ENCODE measurements at regions not wholly inside any gene's neighbourhood (a gene's known extent, or its start where the extent isn't known, plus 50 kb on each side); places are given as distances from the start of the nearest gene placed in this dataset.

DNA sequence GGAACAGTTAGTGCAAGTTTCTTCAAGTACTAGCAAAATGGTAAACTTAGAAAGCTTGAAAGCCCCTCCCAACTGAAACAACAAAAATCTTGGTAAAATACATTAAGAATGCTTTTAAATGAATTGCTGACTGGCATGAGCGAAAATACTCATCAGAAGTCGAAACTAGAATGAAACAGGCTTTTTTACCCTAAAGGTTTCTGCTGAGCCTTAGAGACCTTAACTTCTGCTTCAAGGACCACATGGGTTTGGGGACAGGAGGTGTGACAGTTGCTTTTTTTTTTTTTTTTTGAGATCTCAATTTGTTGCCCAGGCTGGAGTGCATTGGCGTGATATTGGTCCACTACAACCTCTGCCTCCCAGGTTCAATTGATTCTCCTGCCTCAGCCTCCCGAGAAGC, 100.3 kb downstream of the MTPAP start:
- POLR2A ChIA-PET, result no interaction called here
- no peak for ATAC-seq
- CTCF ChIA-PET, result no interaction called here
- H3K4me1 Mint-ChIP-seq, result no peaks in the 10 kb centered on the region
- DNase-seq (ENCODE audit: low spot score), result no peak
- no peak overlapping the region for H3K27ac Mint-ChIP-seq
- H3K36me3 Mint-ChIP-seq, result peaks cover 7% of the 10 kb centered on the region
- no peak overlapping the region for H3K4me3 Mint-ChIP-seq
- peaks cover 9% of the 10 kb centered on the region for H3K9me3 Mint-ChIP-seq
- TF ChIP-seq GTF2I (CRISPR knock-in tag; conservative IDR thresholded peaks at IDR 0.05) (no peak), NFE2L1 (CRISPR knock-in tag; IDR thresholded peaks at IDR 0.05) (no peak), ATF1 (CRISPR knock-in tag; IDR thresholded peaks at IDR 0.05) (no peak), NFATC4 (CRISPR knock-in tag; IDR thresholded peaks at IDR 0.05) (no peak), IRF2 (CRISPR knock-in tag; IDR thresholded peaks at IDR 0.05; ENCODE audit: borderline replicate concordance, low read depth) (no peak), RELA (CRISPR knock-in tag; IDR thresholded peaks at IDR 0.05; ENCODE audit: borderline replicate concordance) (no peak), CBFB (CRISPR knock-in tag; IDR thresholded peaks at IDR 0.05; ENCODE audit: low read depth) (no peak)
- TF ChIP-seq, protein P1, sequence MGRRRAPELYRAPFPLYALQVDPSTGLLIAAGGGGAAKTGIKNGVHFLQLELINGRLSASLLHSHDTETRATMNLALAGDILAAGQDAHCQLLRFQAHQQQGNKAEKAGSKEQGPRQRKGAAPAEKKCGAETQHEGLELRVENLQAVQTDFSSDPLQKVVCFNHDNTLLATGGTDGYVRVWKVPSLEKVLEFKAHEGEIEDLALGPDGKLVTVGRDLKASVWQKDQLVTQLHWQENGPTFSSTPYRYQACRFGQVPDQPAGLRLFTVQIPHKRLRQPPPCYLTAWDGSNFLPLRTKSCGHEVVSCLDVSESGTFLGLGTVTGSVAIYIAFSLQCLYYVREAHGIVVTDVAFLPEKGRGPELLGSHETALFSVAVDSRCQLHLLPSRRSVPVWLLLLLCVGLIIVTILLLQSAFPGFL (CRISPR knock-in tag; IDR thresholded peaks at IDR 0.05; ENCODE audit: borderline replicate concordance), result no peak
- TF ChIP-seq, protein P2, sequence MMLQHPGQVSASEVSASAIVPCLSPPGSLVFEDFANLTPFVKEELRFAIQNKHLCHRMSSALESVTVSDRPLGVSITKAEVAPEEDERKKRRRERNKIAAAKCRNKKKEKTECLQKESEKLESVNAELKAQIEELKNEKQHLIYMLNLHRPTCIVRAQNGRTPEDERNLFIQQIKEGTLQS (CRISPR knock-in tag; conservative IDR thresholded peaks at IDR 0.05), result no peak
- TF ChIP-seq, protein P3, sequence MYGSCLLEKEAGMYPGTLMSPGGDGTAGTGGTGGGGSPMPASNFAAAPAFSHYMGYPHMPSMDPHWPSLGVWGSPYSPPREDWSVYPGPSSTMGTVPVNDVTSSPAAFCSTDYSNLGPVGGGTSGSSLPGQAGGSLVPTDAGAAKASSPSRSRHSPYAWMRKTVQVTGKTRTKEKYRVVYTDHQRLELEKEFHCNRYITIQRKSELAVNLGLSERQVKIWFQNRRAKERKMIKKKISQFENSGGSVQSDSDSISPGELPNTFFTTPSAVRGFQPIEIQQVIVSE (CRISPR knock-in tag; IDR thresholded peaks at IDR 0.05; ENCODE audit: borderline replicate concordance), result no peak
- TF ChIP-seq, protein P4, sequence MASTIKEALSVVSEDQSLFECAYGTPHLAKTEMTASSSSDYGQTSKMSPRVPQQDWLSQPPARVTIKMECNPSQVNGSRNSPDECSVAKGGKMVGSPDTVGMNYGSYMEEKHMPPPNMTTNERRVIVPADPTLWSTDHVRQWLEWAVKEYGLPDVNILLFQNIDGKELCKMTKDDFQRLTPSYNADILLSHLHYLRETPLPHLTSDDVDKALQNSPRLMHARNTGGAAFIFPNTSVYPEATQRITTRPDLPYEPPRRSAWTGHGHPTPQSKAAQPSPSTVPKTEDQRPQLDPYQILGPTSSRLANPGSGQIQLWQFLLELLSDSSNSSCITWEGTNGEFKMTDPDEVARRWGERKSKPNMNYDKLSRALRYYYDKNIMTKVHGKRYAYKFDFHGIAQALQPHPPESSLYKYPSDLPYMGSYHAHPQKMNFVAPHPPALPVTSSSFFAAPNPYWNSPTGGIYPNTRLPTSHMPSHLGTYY (CRISPR knock-in tag; IDR thresholded peaks at IDR 0.05), result no peak
- TF ChIP-seq, protein P5, sequence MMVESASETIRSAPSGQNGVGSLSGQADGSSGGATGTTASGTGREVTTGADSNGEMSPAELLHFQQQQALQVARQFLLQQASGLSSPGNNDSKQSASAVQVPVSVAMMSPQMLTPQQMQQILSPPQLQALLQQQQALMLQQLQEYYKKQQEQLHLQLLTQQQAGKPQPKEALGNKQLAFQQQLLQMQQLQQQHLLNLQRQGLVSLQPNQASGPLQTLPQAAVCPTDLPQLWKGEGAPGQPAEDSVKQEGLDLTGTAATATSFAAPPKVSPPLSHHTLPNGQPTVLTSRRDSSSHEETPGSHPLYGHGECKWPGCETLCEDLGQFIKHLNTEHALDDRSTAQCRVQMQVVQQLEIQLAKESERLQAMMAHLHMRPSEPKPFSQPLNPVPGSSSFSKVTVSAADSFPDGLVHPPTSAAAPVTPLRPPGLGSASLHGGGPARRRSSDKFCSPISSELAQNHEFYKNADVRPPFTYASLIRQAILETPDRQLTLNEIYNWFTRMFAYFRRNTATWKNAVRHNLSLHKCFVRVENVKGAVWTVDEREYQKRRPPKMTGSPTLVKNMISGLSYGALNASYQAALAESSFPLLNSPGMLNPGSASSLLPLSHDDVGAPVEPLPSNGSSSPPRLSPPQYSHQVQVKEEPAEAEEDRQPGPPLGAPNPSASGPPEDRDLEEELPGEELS (CRISPR knock-in tag; IDR thresholded peaks at IDR 0.05), result no peak
- TF ChIP-seq, protein P6, sequence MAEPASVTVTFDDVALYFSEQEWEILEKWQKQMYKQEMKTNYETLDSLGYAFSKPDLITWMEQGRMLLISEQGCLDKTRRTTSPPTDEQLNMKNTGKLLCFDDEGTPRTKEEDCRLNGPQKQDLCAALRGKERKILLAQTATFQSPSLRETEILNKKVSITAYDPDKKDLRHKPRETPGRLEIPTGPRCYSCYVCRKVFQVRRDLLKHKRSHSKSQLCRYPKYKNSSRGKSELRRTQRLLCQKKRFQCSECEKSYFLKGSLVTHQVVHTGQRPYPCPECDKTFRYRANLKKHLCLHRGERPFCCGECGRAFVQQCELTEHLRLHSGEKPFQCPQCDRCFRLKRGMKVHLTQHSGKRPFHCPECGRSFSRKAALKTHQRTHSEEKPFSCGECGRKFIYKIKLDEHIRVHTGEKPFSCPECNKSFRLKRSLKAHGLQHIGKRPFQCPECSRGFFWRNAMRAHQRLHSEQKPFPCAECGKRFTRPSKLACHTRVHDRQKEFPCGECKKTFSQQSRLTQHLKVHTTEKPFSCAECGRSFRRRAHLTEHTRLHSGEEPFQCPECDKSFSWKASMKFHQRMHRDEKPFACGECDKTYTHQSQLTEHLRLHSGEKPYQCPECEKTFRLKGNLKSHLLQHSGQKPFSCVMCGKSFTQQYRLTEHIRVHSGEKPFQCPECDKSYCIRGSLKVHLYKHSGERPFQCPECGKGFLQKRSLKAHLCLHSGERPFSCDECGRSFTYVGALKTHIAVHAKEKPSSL (CRISPR knock-in tag; conservative IDR thresholded peaks at IDR 0.05), result no peak
- peaks cover 2% of the 10 kb centered on the region; the same call in 1 of the 2 replicates for H3K27me3 Mint-ChIP-seq (ENCODE audit: low read depth)

DNA sequence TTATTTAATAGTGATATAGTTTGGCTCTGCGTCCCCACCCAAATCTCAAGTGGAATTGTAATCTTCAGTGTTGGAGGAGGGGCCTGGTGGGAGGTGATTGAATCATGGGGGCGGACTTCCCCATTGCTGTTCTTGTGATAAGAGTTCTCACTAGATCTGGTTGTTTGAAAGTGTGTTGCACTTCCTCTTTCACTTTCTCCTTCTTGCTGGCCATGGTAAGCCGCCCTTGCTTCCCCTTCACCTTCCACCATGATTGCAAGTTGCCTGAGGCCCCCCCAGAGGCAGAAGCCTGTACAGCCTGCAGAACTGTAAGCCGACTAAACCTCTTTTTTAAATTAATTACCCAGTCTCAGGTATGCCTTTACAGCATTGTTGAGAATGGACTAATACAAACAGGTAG, 101.4 kb downstream of the MTPAP start:
- CTCF ChIA-PET, result no interaction called here
- Mint-ChIP-seq H3K9me3 (no peaks in the 10 kb centered on the region), H3K36me3 (no peaks in the 10 kb centered on the region), H3K4me3 (no peak overlapping the region), H3K27ac (no peak overlapping the region), H3K27me3 (ENCODE audit: low read depth) (no peaks in the 10 kb centered on the region), H3K4me1 (no peaks in the 10 kb centered on the region)
- POLR2A ChIA-PET, result no interaction called here
- no peak for ATAC-seq
- DNase-seq (ENCODE audit: low spot score), result no peak
- TF ChIP-seq ZNF121 (CRISPR knock-in tag; IDR thresholded peaks at IDR 0.05) (no peak), NFE2L1 (CRISPR knock-in tag; IDR thresholded peaks at IDR 0.05) (no peak)
- TF ChIP-seq, protein P7, sequence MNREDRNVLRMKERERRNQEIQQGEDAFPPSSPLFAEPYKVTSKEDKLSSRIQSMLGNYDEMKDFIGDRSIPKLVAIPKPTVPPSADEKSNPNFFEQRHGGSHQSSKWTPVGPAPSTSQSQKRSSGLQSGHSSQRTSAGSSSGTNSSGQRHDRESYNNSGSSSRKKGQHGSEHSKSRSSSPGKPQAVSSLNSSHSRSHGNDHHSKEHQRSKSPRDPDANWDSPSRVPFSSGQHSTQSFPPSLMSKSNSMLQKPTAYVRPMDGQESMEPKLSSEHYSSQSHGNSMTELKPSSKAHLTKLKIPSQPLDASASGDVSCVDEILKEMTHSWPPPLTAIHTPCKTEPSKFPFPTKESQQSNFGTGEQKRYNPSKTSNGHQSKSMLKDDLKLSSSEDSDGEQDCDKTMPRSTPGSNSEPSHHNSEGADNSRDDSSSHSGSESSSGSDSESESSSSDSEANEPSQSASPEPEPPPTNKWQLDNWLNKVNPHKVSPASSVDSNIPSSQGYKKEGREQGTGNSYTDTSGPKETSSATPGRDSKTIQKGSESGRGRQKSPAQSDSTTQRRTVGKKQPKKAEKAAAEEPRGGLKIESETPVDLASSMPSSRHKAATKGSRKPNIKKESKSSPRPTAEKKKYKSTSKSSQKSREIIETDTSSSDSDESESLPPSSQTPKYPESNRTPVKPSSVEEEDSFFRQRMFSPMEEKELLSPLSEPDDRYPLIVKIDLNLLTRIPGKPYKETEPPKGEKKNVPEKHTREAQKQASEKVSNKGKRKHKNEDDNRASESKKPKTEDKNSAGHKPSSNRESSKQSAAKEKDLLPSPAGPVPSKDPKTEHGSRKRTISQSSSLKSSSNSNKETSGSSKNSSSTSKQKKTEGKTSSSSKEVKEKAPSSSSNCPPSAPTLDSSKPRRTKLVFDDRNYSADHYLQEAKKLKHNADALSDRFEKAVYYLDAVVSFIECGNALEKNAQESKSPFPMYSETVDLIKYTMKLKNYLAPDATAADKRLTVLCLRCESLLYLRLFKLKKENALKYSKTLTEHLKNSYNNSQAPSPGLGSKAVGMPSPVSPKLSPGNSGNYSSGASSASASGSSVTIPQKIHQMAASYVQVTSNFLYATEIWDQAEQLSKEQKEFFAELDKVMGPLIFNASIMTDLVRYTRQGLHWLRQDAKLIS (CRISPR knock-in tag; IDR thresholded peaks at IDR 0.05; ENCODE audit: borderline replicate concordance), result no peak
- TF ChIP-seq, protein P3 (CRISPR knock-in tag; IDR thresholded peaks at IDR 0.05; ENCODE audit: borderline replicate concordance), result no peak
- TF ChIP-seq, protein P2 (CRISPR knock-in tag; conservative IDR thresholded peaks at IDR 0.05), result no peak
- TF ChIP-seq, protein P8, sequence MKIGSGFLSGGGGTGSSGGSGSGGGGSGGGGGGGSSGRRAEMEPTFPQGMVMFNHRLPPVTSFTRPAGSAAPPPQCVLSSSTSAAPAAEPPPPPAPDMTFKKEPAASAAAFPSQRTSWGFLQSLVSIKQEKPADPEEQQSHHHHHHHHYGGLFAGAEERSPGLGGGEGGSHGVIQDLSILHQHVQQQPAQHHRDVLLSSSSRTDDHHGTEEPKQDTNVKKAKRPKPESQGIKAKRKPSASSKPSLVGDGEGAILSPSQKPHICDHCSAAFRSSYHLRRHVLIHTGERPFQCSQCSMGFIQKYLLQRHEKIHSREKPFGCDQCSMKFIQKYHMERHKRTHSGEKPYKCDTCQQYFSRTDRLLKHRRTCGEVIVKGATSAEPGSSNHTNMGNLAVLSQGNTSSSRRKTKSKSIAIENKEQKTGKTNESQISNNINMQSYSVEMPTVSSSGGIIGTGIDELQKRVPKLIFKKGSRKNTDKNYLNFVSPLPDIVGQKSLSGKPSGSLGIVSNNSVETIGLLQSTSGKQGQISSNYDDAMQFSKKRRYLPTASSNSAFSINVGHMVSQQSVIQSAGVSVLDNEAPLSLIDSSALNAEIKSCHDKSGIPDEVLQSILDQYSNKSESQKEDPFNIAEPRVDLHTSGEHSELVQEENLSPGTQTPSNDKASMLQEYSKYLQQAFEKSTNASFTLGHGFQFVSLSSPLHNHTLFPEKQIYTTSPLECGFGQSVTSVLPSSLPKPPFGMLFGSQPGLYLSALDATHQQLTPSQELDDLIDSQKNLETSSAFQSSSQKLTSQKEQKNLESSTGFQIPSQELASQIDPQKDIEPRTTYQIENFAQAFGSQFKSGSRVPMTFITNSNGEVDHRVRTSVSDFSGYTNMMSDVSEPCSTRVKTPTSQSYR (CRISPR knock-in tag; IDR thresholded peaks at IDR 0.05), result no peak
